ENCODE measurements at regions not wholly inside any gene's neighbourhood (a gene's known extent, or its start where the extent isn't known, plus 50 kb on each side); places are given as distances from the start of the nearest gene placed in this dataset.
"Not testable (repeated sequence)": the region's sequence is repeated elsewhere in the genome, so short reads cannot be mapped to it uniquely, and the experiment has no call there.

DNA sequence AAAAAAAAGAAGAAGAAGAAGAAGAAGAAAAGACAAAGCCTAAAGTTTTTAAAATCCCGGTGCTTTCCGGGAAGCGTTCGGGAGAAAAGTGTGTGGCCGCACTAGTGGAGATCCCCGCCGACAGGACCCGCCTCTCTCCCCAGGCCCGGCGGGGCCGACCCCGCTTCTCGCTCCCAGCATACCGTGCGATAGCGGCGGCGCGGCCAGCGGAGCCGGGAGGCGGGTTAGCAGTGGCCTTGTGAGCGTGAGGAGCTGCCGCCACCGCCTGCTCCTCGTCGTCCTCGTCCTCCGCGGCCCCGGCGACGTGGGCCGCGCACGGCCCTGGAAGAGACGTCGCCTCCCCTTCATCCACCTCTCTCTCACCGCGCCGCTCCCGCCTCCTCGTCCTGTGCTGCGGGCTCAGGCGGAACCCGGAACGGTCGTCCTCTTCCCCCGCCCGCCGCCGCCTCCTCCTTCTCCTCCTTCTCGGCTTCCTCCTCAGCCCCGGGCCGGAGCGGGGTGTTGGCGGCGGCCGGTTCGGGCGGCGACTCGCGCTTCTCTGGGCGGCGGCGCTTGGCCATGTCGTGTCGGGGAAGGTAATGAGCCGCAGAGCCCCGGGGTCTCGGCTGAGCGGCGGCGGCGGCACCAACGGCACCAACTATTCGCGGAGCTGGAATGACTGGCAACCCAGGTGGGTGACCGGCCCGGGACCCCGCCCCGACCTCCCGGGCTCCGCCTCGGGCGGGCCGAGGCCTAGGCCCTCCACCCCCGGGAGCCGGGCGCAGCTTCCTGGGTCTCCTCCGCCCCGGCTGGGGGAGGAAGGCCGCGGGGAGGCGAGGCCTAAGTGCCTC, 62.6 kb upstream of the CDR2 start:
- H4K20me1 ChIP-seq (ENCODE audit: insufficient read depth, low read length); H3K9me3 ChIP-seq (ENCODE audit: low read length); H2AFZ ChIP-seq (ENCODE audit: low read length); CTCF ChIA-PET (ENCODE audit: low intra/inter-chr PET ratio, low total read pairs); H3K79me2 ChIP-seq (ENCODE audit: insufficient read depth, low read length); FAIRE-seq; H3K27me3 ChIP-seq (ENCODE audit: control insufficient read depth in 1 of 2, insufficient read depth in 2 of 2, low read length in 2 of 2); BruUV-seq (replicated peaks); intact Hi-C loops (cut with micrococcal nuclease; ENCODE audit: unreplicated experiment); H3K36me3 ChIP-seq (replicated peaks in 1 of 2; ENCODE audit: control insufficient read depth in 1 of 2, insufficient read depth in 2 of 2, low read length in 2 of 2); H3K4me1 ChIP-seq (ENCODE audit: insufficient read depth, low read length); TF ChIP-seq NONO, LCORL (IDR thresholded peaks at IDR 0.05): not testable (repeated sequence)
- ATAC-seq (peak; percentile 96), DNase-seq (ENCODE audit: low spot score) (peak; percentile 71)
- Histone ChIP-seq H3K4me2 (ENCODE audit: low read depth, low read length) (peak overlapping the region; percentile 76), H3K9ac (ENCODE audit: insufficient read depth, low read depth, low read length) (peak overlapping the region; percentile 91), H3K27ac (ENCODE audit: extremely low read length, insufficient read depth, low read length) (peak overlapping the region; percentile 85), H3K4me3 (replicated peaks in 1 of 3; ENCODE audit: insufficient read depth in 1 of 3, low read depth in 2 of 3, low read length in 3 of 3) (peak overlapping the region; percentile 69 to 92 (median 89))
- in situ Hi-C loops (cut with HindIII; ENCODE audit: extremely low pct_ligation_motif_present, low pct_unique_long_range_greater_than_20kb) = loop anchor here (10.0 kb wide), 1 partner anchor 62 kb away; the partner anchor contains the start of gene CDR2
- WGBS (ENCODE audit: low lambda C conversion rate) = 1% methylated on average over 55 of the region's 96 CpGs
- POLR2A ChIA-PET = interaction anchor here (1.0 to 1.4 kb wide), 5 partner anchors 62 to 139 kb away, joined by 3 to 13 read pairs (median 6); partner anchors contain the start of gene CDR2
- TF ChIP-seq CBFB (CRISPR knock-in tag; IDR thresholded peaks at IDR 0.05) (peak; percentile 86), CAMTA2 (CRISPR knock-in tag; IDR thresholded peaks at IDR 0.05; ENCODE audit: borderline replicate concordance) (peak; percentile 85; the same call in 1 of the 2 replicates), NONO (CRISPR knock-in tag; conservative IDR thresholded peaks at IDR 0.05) (0 out of 2 replicates have a peak, but pooled peaks have one; percentile 35), ZNF605 (CRISPR knock-in tag; IDR thresholded peaks at IDR 0.05) (peak; percentile 82; the same call in 1 of the 2 replicates), ZNF713 (CRISPR knock-in tag; IDR thresholded peaks at IDR 0.05) (peak; percentile 89; the same call in 1 of the 2 replicates), LCORL (CRISPR knock-in tag; IDR thresholded peaks at IDR 0.05) (peak; percentile 78), HOXA3 (CRISPR knock-in tag; IDR thresholded peaks at IDR 0.05) (peak; percentile 84), ZNF773 (CRISPR knock-in tag; IDR thresholded peaks at IDR 0.05; ENCODE audit: borderline replicate concordance) (peak; percentile 93; the same call in 1 of the 2 replicates), ZNF572 (CRISPR knock-in tag; IDR thresholded peaks at IDR 0.05) (0 out of 2 replicates have a peak, but pooled peaks have one; percentile 78), ZNF567 (CRISPR knock-in tag; IDR thresholded peaks at IDR 0.05; ENCODE audit: borderline replicate concordance) (peak; percentile 88; the same call in 1 of the 2 replicates), CENPT (CRISPR knock-in tag; IDR thresholded peaks at IDR 0.05; ENCODE audit: low read depth) (0 out of 2 replicates have a peak, but pooled peaks have one; percentile 19), ZMAT3 (CRISPR knock-in tag; conservative IDR thresholded peaks at IDR 0.05) (peak; percentile 57; the same call in 1 of the 2 replicates), ZNF556 (CRISPR knock-in tag; IDR thresholded peaks at IDR 0.05; ENCODE audit: borderline replicate concordance) (peak; percentile 73; the same call in 1 of the 2 replicates), ZNF180 (CRISPR knock-in tag; IDR thresholded peaks at IDR 0.05; ENCODE audit: borderline replicate concordance, low read depth) (peak; percentile 83; the same call in 1 of the 2 replicates)
- TF ChIP-seq, protein P1, sequence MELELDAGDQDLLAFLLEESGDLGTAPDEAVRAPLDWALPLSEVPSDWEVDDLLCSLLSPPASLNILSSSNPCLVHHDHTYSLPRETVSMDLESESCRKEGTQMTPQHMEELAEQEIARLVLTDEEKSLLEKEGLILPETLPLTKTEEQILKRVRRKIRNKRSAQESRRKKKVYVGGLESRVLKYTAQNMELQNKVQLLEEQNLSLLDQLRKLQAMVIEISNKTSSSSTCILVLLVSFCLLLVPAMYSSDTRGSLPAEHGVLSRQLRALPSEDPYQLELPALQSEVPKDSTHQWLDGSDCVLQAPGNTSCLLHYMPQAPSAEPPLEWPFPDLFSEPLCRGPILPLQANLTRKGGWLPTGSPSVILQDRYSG (CRISPR knock-in tag; IDR thresholded peaks at IDR 0.05) = peak; percentile 81
- TF ChIP-seq, protein P2, sequence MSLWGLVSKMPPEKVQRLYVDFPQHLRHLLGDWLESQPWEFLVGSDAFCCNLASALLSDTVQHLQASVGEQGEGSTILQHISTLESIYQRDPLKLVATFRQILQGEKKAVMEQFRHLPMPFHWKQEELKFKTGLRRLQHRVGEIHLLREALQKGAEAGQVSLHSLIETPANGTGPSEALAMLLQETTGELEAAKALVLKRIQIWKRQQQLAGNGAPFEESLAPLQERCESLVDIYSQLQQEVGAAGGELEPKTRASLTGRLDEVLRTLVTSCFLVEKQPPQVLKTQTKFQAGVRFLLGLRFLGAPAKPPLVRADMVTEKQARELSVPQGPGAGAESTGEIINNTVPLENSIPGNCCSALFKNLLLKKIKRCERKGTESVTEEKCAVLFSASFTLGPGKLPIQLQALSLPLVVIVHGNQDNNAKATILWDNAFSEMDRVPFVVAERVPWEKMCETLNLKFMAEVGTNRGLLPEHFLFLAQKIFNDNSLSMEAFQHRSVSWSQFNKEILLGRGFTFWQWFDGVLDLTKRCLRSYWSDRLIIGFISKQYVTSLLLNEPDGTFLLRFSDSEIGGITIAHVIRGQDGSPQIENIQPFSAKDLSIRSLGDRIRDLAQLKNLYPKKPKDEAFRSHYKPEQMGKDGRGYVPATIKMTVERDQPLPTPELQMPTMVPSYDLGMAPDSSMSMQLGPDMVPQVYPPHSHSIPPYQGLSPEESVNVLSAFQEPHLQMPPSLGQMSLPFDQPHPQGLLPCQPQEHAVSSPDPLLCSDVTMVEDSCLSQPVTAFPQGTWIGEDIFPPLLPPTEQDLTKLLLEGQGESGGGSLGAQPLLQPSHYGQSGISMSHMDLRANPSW (CRISPR knock-in tag; IDR thresholded peaks at IDR 0.05; ENCODE audit: borderline replicate concordance) = peak; percentile 32; the same call in 1 of the 2 replicates
- TF ChIP-seq, protein P3, sequence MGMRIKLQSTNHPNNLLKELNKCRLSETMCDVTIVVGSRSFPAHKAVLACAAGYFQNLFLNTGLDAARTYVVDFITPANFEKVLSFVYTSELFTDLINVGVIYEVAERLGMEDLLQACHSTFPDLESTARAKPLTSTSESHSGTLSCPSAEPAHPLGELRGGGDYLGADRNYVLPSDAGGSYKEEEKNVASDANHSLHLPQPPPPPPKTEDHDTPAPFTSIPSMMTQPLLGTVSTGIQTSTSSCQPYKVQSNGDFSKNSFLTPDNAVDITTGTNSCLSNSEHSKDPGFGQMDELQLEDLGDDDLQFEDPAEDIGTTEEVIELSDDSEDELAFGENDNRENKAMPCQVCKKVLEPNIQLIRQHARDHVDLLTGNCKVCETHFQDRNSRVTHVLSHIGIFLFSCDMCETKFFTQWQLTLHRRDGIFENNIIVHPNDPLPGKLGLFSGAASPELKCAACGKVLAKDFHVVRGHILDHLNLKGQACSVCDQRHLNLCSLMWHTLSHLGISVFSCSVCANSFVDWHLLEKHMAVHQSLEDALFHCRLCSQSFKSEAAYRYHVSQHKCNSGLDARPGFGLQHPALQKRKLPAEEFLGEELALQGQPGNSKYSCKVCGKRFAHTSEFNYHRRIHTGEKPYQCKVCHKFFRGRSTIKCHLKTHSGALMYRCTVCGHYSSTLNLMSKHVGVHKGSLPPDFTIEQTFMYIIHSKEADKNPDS (CRISPR knock-in tag; IDR thresholded peaks at IDR 0.05) = peak; percentile 36; the same call in 1 of the 2 replicates
